OCI-LY7 (cell line): ENCODE measurements at regions not wholly inside any gene's neighbourhood (a gene's known extent, or its start where the extent isn't known, plus 50 kb on each side); places are given as distances from the start of the nearest gene placed in this dataset.

ENCODE experiments used
- BruUV-seq: library from RNA; stranded (reverse); fragments of 400-500 nt; replicated peaks from 2 replicates; lab custom pipeline; 2021; lab: Mats Ljungman, UMichigan
- CTCF ChIA-PET: fragments of 300-600 bp; sonication (Branson Sonifier 250); formaldehyde crosslinking; loops from one replicate; lab custom pipeline; 2022; ENCODE audit warnings: antibody characterized with exemption; ENCODE audit not compliant: unreplicated experiment; lab: Charles Lee
- POLR2A ChIA-PET: fragments of 300-600 bp; sonication (Branson Sonifier 250); formaldehyde crosslinking; loops from one replicate; lab custom pipeline; 2022; ENCODE audit warnings: antibody characterized with exemption; lab: Charles Lee
- DNase-seq: peaks from one replicate; pipeline ENCODE4 v3.0.0-alpha.2; 2015; ENCODE audit warnings: low spot score
- H2AFZ ChIP-seq: fragments of 200-600 bp; sonication (generic), shearing (Covaris generic); 2 replicates; pipeline ENCODE4 v1.6.1; 2014; ENCODE audit warnings: mild to moderate bottlenecking, antibody characterized with exemption, low read length, moderate library complexity
- H3K27ac ChIP-seq: fragments of 200-600 bp; sonication (generic); 2 replicates; pipeline ENCODE4 v1.5.1; 2014; ENCODE audit warnings: mixed run types, low read depth, mild to moderate bottlenecking, moderate library complexity, low read length, inconsistent platforms; ENCODE audit not compliant: poor library complexity, severe bottlenecking
- H3K36me3 ChIP-seq: fragments of 200-600 bp; sonication (generic); 2 replicates; pipeline ENCODE4 v1.6.1; 2014; ENCODE audit warnings: mild to moderate bottlenecking, antibody characterized with exemption, low read length, moderate library complexity, mixed read lengths; ENCODE audit not compliant: insufficient read depth
- H3K4me1 ChIP-seq: fragments of 200-600 bp; sonication (generic); 2 replicates; pipeline ENCODE4 v1.5.1; 2014; ENCODE audit warnings: mild to moderate bottlenecking, low read length; ENCODE audit not compliant: insufficient read depth, poor library complexity, severe bottlenecking
- H3K4me2 ChIP-seq: fragments of 200-600 bp; sonication (generic); 2 replicates; pipeline ENCODE4 v1.6.1; 2014; ENCODE audit warnings: mild to moderate bottlenecking, low read length
- H3K4me3 ChIP-seq: fragments of 200-600 bp; sonication (generic); 2 replicates; pipeline ENCODE4 v1.5.1; 2014; ENCODE audit warnings: mild to moderate bottlenecking, low read depth, low read length; ENCODE audit not compliant: poor library complexity, severe bottlenecking
- H3K79me2 ChIP-seq: fragments of 200-600 bp; sonication (generic); 2 replicates; pipeline ENCODE4 v1.6.1; 2016; ENCODE audit warnings: low read depth, mild to moderate bottlenecking, low read length, moderate library complexity, mixed read lengths; ENCODE audit not compliant: insufficient read depth
- H3K9me2 ChIP-seq: fragments of 200-600 bp; sonication (generic); 2 replicates; pipeline ENCODE4 v1.6.1; 2016; ENCODE audit warnings: mild to moderate bottlenecking, low read length, mixed read lengths; ENCODE audit not compliant: insufficient read depth
- H3K9me3 ChIP-seq: fragments of 200-600 bp; sonication (generic); 2 replicates; pipeline ENCODE4 v1.6.1; 2014; ENCODE audit warnings: mild to moderate bottlenecking, mixed run types, low read length, mixed read lengths
- H4K20me1 ChIP-seq: fragments of 200-600 bp; sonication (generic); 2 replicates; pipeline ENCODE4 v1.6.1; 2014; ENCODE audit warnings: mild to moderate bottlenecking, antibody characterized with exemption, low read length, moderate library complexity, mixed read lengths; ENCODE audit not compliant: insufficient read depth
- EZH2phosphoT487 ChIP-seq: fragments of 200-600 bp; sonication (generic); IDR thresholded peaks from 2 replicates; pipeline ENCODE4 v1.6.1; 2018; ENCODE audit warnings: low read depth, borderline replicate concordance, mild to moderate bottlenecking, mixed run types, antibody characterized with exemption, low read length, moderate library complexity, mixed read lengths
- intact Hi-C: fragments of 100-400 bp; cut with micrococcal nuclease; formaldehyde crosslinking; loops from one replicate; pipeline ENCODE4 v1.10.0; 2022; ENCODE audit not compliant: unreplicated experiment
- TF ChIP-seq, protein P1 (sequence below): fragments of 200-600 bp; sonication (generic); conservative IDR thresholded peaks from 2 replicates; pipeline ENCODE4 v1.5.1; 2014; ENCODE audit warnings: mild to moderate bottlenecking, antibody characterized with exemption, low read length, moderate library complexity, mixed read lengths

DNA sequence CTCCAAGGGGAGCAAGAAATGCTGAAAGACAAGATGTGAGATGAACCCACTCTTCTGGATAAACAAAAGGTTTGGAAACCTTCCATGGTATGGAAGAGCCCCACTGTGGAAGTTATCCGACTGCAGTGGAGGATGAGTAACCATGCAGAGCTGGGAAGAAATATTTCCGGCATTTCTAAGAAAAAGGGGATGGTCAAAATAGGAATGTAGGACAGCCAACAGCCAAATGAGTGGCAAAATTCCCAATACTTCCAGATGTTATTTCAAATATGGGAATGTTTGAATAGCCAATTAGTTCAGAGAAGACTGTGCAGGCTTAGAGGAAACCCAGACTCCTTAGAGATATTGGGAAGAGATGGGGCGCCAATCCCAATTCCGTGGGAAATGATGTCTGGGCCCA, 246.8 kb downstream of the RAD51AP2 start:
- Histone ChIP-seq H2AFZ (peak overlapping the region; percentile 77; the same call in 1 of the 2 replicates), H3K4me2 (peak overlapping the region; percentile 46), H3K79me2 (no peaks in the 10 kb centered on the region), H3K27ac (no peak overlapping the region), H3K4me3 (peak overlapping the region; percentile 16), H3K36me3 (no peaks in the 10 kb centered on the region), H3K9me2 (no peaks in the 10 kb centered on the region), H3K9me3 (no peaks in the 10 kb centered on the region), H3K4me1 (peaks cover 12% of the 10 kb centered on the region), H4K20me1 (no peaks in the 10 kb centered on the region)
- intact Hi-C loops, result no loop called here
- ChIA-PET CTCF (interaction anchor here (0.5 kb wide), 1 partner anchor 180 kb away, joined by 3 read pairs; no protein-coding TSS in a partner anchor), POLR2A (interaction anchor here (0.7 kb wide), 1 partner anchor 10 kb away, joined by 4 read pairs; no protein-coding TSS in a partner anchor)
- TF ChIP-seq EZH2phosphoT487, result no peak
- TF ChIP-seq, protein P1, sequence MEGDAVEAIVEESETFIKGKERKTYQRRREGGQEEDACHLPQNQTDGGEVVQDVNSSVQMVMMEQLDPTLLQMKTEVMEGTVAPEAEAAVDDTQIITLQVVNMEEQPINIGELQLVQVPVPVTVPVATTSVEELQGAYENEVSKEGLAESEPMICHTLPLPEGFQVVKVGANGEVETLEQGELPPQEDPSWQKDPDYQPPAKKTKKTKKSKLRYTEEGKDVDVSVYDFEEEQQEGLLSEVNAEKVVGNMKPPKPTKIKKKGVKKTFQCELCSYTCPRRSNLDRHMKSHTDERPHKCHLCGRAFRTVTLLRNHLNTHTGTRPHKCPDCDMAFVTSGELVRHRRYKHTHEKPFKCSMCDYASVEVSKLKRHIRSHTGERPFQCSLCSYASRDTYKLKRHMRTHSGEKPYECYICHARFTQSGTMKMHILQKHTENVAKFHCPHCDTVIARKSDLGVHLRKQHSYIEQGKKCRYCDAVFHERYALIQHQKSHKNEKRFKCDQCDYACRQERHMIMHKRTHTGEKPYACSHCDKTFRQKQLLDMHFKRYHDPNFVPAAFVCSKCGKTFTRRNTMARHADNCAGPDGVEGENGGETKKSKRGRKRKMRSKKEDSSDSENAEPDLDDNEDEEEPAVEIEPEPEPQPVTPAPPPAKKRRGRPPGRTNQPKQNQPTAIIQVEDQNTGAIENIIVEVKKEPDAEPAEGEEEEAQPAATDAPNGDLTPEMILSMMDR, result no peak
- DNase-seq, result no peak
- no TSS peak for BruUV-seq

DNA sequence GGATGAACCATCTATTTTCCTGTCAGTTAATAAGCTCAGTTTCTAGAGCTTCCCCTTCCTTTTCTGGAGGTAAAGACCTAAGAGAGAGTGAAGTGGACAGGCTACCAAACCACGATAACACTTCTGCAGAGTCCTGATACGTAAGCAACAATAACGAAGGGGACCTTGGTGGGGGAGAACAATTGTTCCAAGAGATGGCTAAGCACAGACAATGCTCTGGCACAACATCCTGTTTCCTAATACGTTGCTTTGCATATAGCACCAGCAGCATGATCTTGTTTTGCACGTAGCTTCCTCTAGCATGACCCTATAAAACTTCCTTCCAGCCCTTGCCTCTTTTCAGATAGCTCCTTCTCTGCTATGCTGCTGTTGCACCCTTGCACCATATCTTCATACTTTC, 247.3 kb downstream of the RAD51AP2 start:
- Histone ChIP-seq H3K4me1 (peaks cover 12% of the 10 kb centered on the region), H3K4me3 (peak overlapping the region; percentile 16), H3K79me2 (no peaks in the 10 kb centered on the region), H3K4me2 (peak overlapping the region; percentile 46), H3K36me3 (no peaks in the 10 kb centered on the region), H3K27ac (no peak overlapping the region), H3K9me3 (no peaks in the 10 kb centered on the region), H2AFZ (peak overlapping the region; percentile 77), H4K20me1 (no peaks in the 10 kb centered on the region), H3K9me2 (no peaks in the 10 kb centered on the region)
- intact Hi-C loops, result no loop called here
- ChIA-PET POLR2A (interaction anchor here (0.7 kb wide), 2 partner anchors 8 to 10 kb away, joined by 4 read pairs; no protein-coding TSS in a partner anchor), CTCF (interaction anchor here (0.5 kb wide), 1 partner anchor 180 kb away, joined by 3 read pairs; no protein-coding TSS in a partner anchor)
- no TSS peak for BruUV-seq
- DNase-seq, result peak; percentile 66
- no peak for TF ChIP-seq EZH2phosphoT487

DNA sequence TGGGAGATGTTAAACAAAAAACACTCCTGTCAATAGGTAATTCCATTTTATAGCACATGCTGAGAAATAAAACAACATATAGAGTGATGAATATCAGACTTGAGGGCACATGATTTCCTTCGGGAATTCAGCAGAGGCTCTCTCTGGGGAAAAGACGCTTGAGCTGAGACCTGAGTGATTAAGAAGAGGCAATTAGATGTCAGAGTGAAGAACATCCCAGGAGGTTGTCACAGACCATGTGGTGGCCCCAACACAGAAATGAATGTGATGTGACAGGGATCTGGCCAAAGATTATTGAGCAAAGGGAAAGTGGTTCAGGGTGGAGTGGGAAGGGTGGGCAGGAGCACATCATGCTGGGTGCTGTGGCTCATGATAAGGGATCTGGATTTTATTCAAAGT, 254.7 kb downstream of the RAD51AP2 start:
- Histone ChIP-seq H3K79me2 (no peaks in the 10 kb centered on the region), H3K4me2 (no peak overlapping the region), H4K20me1 (no peaks in the 10 kb centered on the region), H3K36me3 (no peaks in the 10 kb centered on the region), H2AFZ (no peak overlapping the region), H3K9me3 (no peaks in the 10 kb centered on the region), H3K4me3 (no peak overlapping the region), H3K9me2 (no peaks in the 10 kb centered on the region), H3K4me1 (no peaks in the 10 kb centered on the region), H3K27ac (no peak overlapping the region)
- DNase-seq, result no peak
- intact Hi-C loops, result no loop called here
- TF ChIP-seq EZH2phosphoT487, result no peak
- TF ChIP-seq, protein P1, result no peak
- no TSS peak for BruUV-seq
- CTCF ChIA-PET, result no interaction called here
- POLR2A ChIA-PET, result no interaction called here
